DOHH2 (cell line): ENCODE measurements at regions not wholly inside any gene's neighbourhood (a gene's known extent, or its start where the extent isn't known, plus 50 kb on each side); places are given as distances from the start of the nearest gene placed in this dataset.
"Not testable (repeated sequence)": the region's sequence is repeated elsewhere in the genome, so short reads cannot be mapped to it uniquely, and the experiment has no call there.

ENCODE experiments used
- H3F3A ChIP-seq: fragments of 200-600 bp; sonication (generic), shearing (Covaris generic); 2 replicates; pipeline ENCODE4 v1.6.0; 2016; ENCODE audit warnings: antibody characterized with exemption, mild to moderate bottlenecking; ENCODE audit not compliant: control insufficient read depth, insufficient read depth
- H3K27ac ChIP-seq: fragments of 200-600 bp; sonication (generic); 2 replicates; pipeline ENCODE4 v1.5.1; 2014; ENCODE audit warnings: low read depth, mild to moderate bottlenecking, low read length, moderate library complexity
- H3K27me3 ChIP-seq: fragments of 200-600 bp; sonication (generic); 2 replicates; pipeline ENCODE4 v1.6.1; 2014; ENCODE audit warnings: mild to moderate bottlenecking, low read length, mixed read lengths; ENCODE audit not compliant: control insufficient read depth
- H3K36me3 ChIP-seq: fragments of 200-600 bp; sonication (generic); 2 replicates; pipeline ENCODE4 v1.6.1; 2014; ENCODE audit warnings: mild to moderate bottlenecking, low read length, moderate library complexity, mixed read lengths; ENCODE audit not compliant: control insufficient read depth
- H3K4me1 ChIP-seq: fragments of 200-600 bp; sonication (generic); 2 replicates; pipeline ENCODE4 v1.6.1; 2014; ENCODE audit warnings: mild to moderate bottlenecking, low read length, mixed read lengths; ENCODE audit not compliant: control insufficient read depth
- H3K4me2 ChIP-seq: fragments of 200-600 bp; sonication (generic); 2 replicates; pipeline ENCODE4 v1.6.0; 2014; ENCODE audit warnings: mild to moderate bottlenecking, low read length, moderate library complexity
- H3K4me3 ChIP-seq: fragments of 200-600 bp; sonication (generic); 2 replicates; pipeline ENCODE4 v1.5.1; 2014; ENCODE audit warnings: mild to moderate bottlenecking, low read length, mixed read lengths
- H3K79me2 ChIP-seq: fragments of 200-600 bp; sonication (generic); 2 replicates; pipeline ENCODE4 v1.6.1; 2014; ENCODE audit warnings: mild to moderate bottlenecking, low read length, mixed read lengths; ENCODE audit not compliant: control insufficient read depth
- H3K9me2 ChIP-seq: fragments of 200-600 bp; sonication (generic); replicated peaks from 2 replicates; pipeline ENCODE4 v1.6.1; 2014; ENCODE audit warnings: mild to moderate bottlenecking, low read length, mixed read lengths; ENCODE audit not compliant: control insufficient read depth
- H3K9me3 ChIP-seq: fragments of 200-600 bp; sonication (generic); 2 replicates; pipeline ENCODE4 v1.6.1; 2014; ENCODE audit warnings: antibody characterized with exemption, low read length, mixed read lengths; ENCODE audit not compliant: control insufficient read depth, insufficient read depth
- H4K20me1 ChIP-seq: fragments of 200-600 bp; sonication (generic); 2 replicates; pipeline ENCODE4 v1.6.0; 2014; ENCODE audit warnings: low read depth, mild to moderate bottlenecking, antibody characterized with exemption, low read length, moderate library complexity; ENCODE audit not compliant: control insufficient read depth, insufficient read depth
- CTCF ChIP-seq: fragments of 200-600 bp; sonication (generic); IDR thresholded peaks from one replicate; pipeline ENCODE4 v1.5.1; 2014; ENCODE audit warnings: antibody characterized with exemption, mild to moderate bottlenecking, low read depth, low read length; ENCODE audit not compliant: poor library complexity, severe bottlenecking
- EZH2phosphoT487 ChIP-seq: fragments of 200-600 bp; sonication (generic); IDR thresholded peaks from 2 replicates; pipeline ENCODE4 v1.6.1; 2017; ENCODE audit warnings: borderline replicate concordance, mild to moderate bottlenecking, antibody characterized with exemption, low read length, moderate library complexity, mixed read lengths

- TF ChIP-seq CTCF (no peak), EZH2phosphoT487 (no peak)
- no peak overlapping the region for H3K4me2 ChIP-seq
- no peaks in the 10 kb centered on the region for H3K79me2 ChIP-seq
Observed at GRCh38 chr3:130814691-130815472, 68.3 kb upstream of the PIK3R4 start.

DNA sequence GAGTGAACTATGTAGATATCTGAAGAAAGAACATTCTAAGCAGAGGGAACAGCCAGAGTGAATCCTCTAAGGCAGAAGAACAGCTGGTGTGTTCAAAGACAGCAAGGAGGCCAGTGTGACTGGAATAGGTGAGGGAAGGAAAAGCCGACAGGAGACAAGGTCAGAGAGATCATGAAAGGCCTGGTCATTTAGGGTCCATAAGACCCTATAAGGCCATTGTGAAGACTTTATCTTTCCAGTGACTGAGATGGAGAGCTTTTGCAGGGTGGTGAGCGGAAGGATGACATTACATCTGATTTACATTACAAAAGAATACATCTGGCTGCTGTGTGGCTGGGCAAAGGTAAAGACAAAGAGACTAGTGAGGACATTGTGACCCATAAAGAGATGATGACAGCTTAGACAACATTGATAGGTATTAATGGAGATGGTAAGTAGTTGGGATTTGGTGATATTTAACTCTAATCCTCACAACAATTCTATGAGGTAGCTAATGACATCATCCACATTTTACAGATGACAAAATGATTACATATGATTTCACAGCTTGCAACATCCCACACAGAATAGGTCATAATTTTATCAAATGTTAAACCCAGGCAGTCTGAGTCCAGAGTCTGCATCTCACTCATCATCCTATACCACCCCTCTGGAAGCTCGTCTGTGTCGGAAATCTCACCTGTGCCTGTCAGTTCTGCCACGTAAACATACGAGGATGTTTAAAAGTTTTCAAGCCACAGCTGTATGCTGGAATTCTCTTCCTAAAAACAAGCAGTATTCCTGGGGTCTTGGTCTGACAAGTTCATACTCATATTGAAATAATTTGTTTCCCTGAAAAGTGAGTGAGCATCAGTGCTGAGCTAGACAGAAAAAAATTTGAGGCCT is 70.2 kb upstream of the PIK3R4 start:
- Histone ChIP-seq H3K4me2 (no peak overlapping the region), H3K4me3 (no peak overlapping the region), H3K9me3 (no peaks in the 10 kb centered on the region), H3K27me3 (peaks cover 6% of the 10 kb centered on the region), H3K79me2 (no peaks in the 10 kb centered on the region), H3K36me3 (no peaks in the 10 kb centered on the region), H3K9me2 (no peaks in the 10 kb centered on the region), H3K27ac (no peak overlapping the region), H4K20me1 (no peaks in the 10 kb centered on the region), H3K4me1 (no peaks in the 10 kb centered on the region), H3F3A (no peaks in the 10 kb centered on the region)
- TF ChIP-seq CTCF (no peak), EZH2phosphoT487 (no peak)

More at GRCh38 chr3:130814691-130815472, 68.3 kb upstream of the PIK3R4 start:
- H3K27me3 ChIP-seq, result peaks cover under 1% of the 10 kb centered on the region; the same call in 1 of the 2 replicates
- no peaks in the 10 kb centered on the region for H3K9me3 ChIP-seq
- no peak overlapping the region for H3K4me3 ChIP-seq
- no peaks in the 10 kb centered on the region for H3F3A ChIP-seq
- H3K4me1 ChIP-seq, result no peaks in the 10 kb centered on the region
- no peaks in the 10 kb centered on the region for H3K9me2 ChIP-seq
- no peaks in the 10 kb centered on the region for H4K20me1 ChIP-seq
- no peaks in the 10 kb centered on the region for H3K36me3 ChIP-seq
- H3K27ac ChIP-seq, result no peak overlapping the region

DNA sequence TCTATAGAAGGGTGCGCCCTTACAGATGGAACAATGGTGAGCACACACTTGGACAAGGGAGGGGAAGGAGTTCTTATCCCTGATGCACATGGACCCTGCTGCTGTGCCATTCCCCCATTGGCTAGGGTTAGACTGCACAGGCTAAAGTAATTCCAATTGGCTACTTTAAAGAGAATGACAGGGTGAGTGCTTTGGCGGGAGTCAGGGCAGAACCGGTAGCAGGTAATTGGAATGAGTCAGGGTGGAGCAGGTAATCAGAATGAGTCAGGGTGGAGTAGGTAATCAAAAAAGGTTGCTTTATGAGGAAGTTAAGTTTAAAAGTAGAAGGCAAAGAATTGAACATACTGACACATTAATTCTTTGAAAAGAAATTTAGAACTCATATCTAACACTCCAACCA is 71.4 kb upstream of the PIK3R4 start:
- H3K36me3 ChIP-seq, result not testable (repeated sequence)

GRCh38 chr3:130820976-130821375 is 72.9 kb upstream of the ATP2C1 start:
- Histone ChIP-seq H3K36me3 (no peaks in the 10 kb centered on the region), H3K79me2 (no peaks in the 10 kb centered on the region), H3K4me3 (no peak overlapping the region), H3K9me3 (no peaks in the 10 kb centered on the region), H3K27me3 (peaks cover 6% of the 10 kb centered on the region), H4K20me1 (no peaks in the 10 kb centered on the region), H3K4me1 (no peaks in the 10 kb centered on the region), H3K27ac (no peak overlapping the region), H3F3A (no peaks in the 10 kb centered on the region), H3K4me2 (no peak overlapping the region), H3K9me2 (no peaks in the 10 kb centered on the region)
- TF ChIP-seq CTCF (no peak), EZH2phosphoT487 (no peak)

More for the DNA sequence above, 71.4 kb upstream of the PIK3R4 start:
- H3K4me2 ChIP-seq, H3K9me3 ChIP-seq, H3F3A ChIP-seq, H3K27ac ChIP-seq, H3K4me3 ChIP-seq, H3K9me2 ChIP-seq, H4K20me1 ChIP-seq, H3K79me2 ChIP-seq, H3K27me3 ChIP-seq, H3K4me1 ChIP-seq: not testable (repeated sequence)
